Endothelial cell of umbilical vein (primary cell): ENCODE measurements at regions not wholly inside any gene's neighbourhood (a gene's known extent, or its start where the extent isn't known, plus 50 kb on each side); places are given as distances from the start of the nearest gene placed in this dataset.

Experiments
- BruUV-seq: library from RNA; stranded (reverse); fragments of 400-500 nt; replicated peaks from 2 replicates; lab custom pipeline; 2021; lab: Mats Ljungman, UMichigan
- CTCF ChIA-PET: fragments of 300-600, 350-600 bp; sonication (Branson Sonifier 250); formaldehyde crosslinking; loops from one replicate; lab custom pipeline; 2021; ENCODE audit warnings: antibody characterized with exemption, inconsistent platforms; lab: Charles Lee
- POLR2A ChIA-PET: fragments of 300-600, 350-600 bp; sonication (Branson Sonifier 250); formaldehyde crosslinking; loops from one replicate; lab custom pipeline; 2021; ENCODE audit warnings: antibody characterized with exemption, inconsistent platforms; lab: Charles Lee
- DNase-seq: peaks from one replicate; pipeline ENCODE4 v3.0.0-alpha.2; 2011; ENCODE audit warnings: low read depth, low spot score
- FAIRE-seq: peaks from 2 replicates; lab custom pipeline; 2011; peaks lifted over from hg19 to GRCh38; lab: Jason Lieb, UNC
- H2AFZ ChIP-seq: 2 replicates; pipeline ENCODE4 v1.6.0; 2012; ENCODE audit warnings: low read depth, low read length, control low read depth, inconsistent platforms
- H3K27ac ChIP-seq: 2 replicates; pipeline ENCODE4 v1.5.1; 2011; ENCODE audit warnings: low read depth, mild to moderate bottlenecking, control low read depth, low read length, moderate library complexity; ENCODE audit not compliant: insufficient read depth
- H3K27me3 ChIP-seq, 2 experiments: 2 replicates each; pipeline versions ENCODE4 v1.6.0 to v1.6.1; 2011; ENCODE audit warnings: low read length in 2 of 2, mixed read lengths in 1 of 2; ENCODE audit not compliant: control insufficient read depth in 2 of 2, insufficient read depth in 2 of 2
- H3K36me3 ChIP-seq, 2 experiments: 2 replicates in 1 of 2; 3 replicates in 1 of 2; pipeline ENCODE4 v1.5.1; 2011; ENCODE audit warnings: low read length in 2 of 2, mild to moderate bottlenecking in 1 of 2, moderate library complexity in 1 of 2; ENCODE audit not compliant: control insufficient read depth in 2 of 2, insufficient read depth in 2 of 2; ENCODE audit errors: extremely low read depth in 1 of 2
- H3K4me1 ChIP-seq: 3 replicates; pipeline ENCODE4 v1.5.1; 2011; ENCODE audit warnings: mild to moderate bottlenecking, low read length; ENCODE audit not compliant: control insufficient read depth, insufficient read depth; ENCODE audit errors: extremely low read depth
- H3K4me2 ChIP-seq: 2 replicates; pipeline ENCODE4 v1.6.1; 2011; ENCODE audit warnings: low read length, control low read depth, mixed read lengths; ENCODE audit not compliant: insufficient read depth
- H3K4me3 ChIP-seq, 3 experiments: fragments of 200-600 bp in 1 of 3; sonication (generic), shearing (Covaris generic) in 1 of 3; replicated peaks in 1 of 3; 2 replicates each; pipeline ENCODE4 v1.5.1; 2011 to 2016; ENCODE audit warnings: control low read depth in 3 of 3, low read length in 3 of 3, mild to moderate bottlenecking in 2 of 3, inconsistent platforms in 1 of 3, low read depth in 1 of 3, moderate library complexity in 1 of 3; ENCODE audit not compliant: insufficient read depth in 1 of 3
- H3K79me2 ChIP-seq: 2 replicates; pipeline ENCODE4 v1.6.0; 2012; ENCODE audit warnings: low read length, inconsistent platforms; ENCODE audit not compliant: control insufficient read depth, insufficient read depth
- H3K9ac ChIP-seq: replicated peaks from 2 replicates; pipeline ENCODE3; 2011; ENCODE audit warnings: low read length, control low read depth; ENCODE audit not compliant: insufficient read depth; ENCODE audit errors: extremely low read depth
- H3K9me1 ChIP-seq: replicated peaks from 3 replicates; pipeline ENCODE4 v1.6.0; 2011; ENCODE audit warnings: mild to moderate bottlenecking, low read length; ENCODE audit not compliant: control insufficient read depth, insufficient read depth; ENCODE audit errors: extremely low read depth
- H3K9me3 ChIP-seq: replicated peaks from 2 replicates; pipeline ENCODE4 v1.5.1; 2012; ENCODE audit warnings: low read length, inconsistent platforms; ENCODE audit not compliant: control insufficient read depth, insufficient read depth
- H4K20me1 ChIP-seq: replicated peaks from 2 replicates; pipeline ENCODE3; 2011; ENCODE audit warnings: mild to moderate bottlenecking, low read length; ENCODE audit not compliant: control insufficient read depth, insufficient read depth; ENCODE audit errors: extremely low read depth
- EZH2 ChIP-seq: IDR thresholded peaks from 2 replicates; pipeline ENCODE4 v1.6.1; 2012; ENCODE audit warnings: borderline replicate concordance, low read depth, mild to moderate bottlenecking, moderate library complexity, low read length, inconsistent platforms; ENCODE audit not compliant: severe bottlenecking
- FOS ChIP-seq: IDR thresholded peaks from 2 replicates; pipeline ENCODE4 v1.6.1; 2011; ENCODE audit warnings: mild to moderate bottlenecking, low read length, moderate library complexity, borderline replicate concordance; ENCODE audit not compliant: insufficient read depth
- GATA2 ChIP-seq: IDR thresholded peaks from 2 replicates; pipeline ENCODE4 v1.7.0; 2011; ENCODE audit warnings: low read depth, mild to moderate bottlenecking, moderate library complexity, mixed read lengths, low read length; ENCODE audit not compliant: insufficient read length, insufficient read depth
- JUN ChIP-seq: IDR thresholded peaks from 2 replicates; pipeline ENCODE4 v1.6.1; 2011; ENCODE audit warnings: borderline replicate concordance, low read depth; ENCODE audit not compliant: insufficient read length, insufficient read depth
- MYC ChIP-seq: IDR thresholded peaks from one replicate; pipeline ENCODE4 v1.6.1; 2011; ENCODE audit warnings: mild to moderate bottlenecking, low read depth, low read length
- POLR2A ChIP-seq: IDR thresholded peaks from 2 replicates; pipeline ENCODE4 v1.6.1; 2012; ENCODE audit warnings: low read depth, mild to moderate bottlenecking, control low read depth, low read length
- POLR2AphosphoS5 ChIP-seq: IDR thresholded peaks from 2 replicates; pipeline ENCODE4 v1.6.1; 2012; ENCODE audit warnings: low read depth, mild to moderate bottlenecking, control low read depth, low read length, moderate library complexity; ENCODE audit not compliant: insufficient read depth
- dilution Hi-C: fragments of 300-500 bp; cut with MboI; formaldehyde crosslinking; loops from one replicate; pipeline ENCODE4 v1.15.0; 2019; ENCODE audit warnings: low sequenced_read_pairs; ENCODE audit not compliant: extremely low pct_ligation_motif_present
- intact Hi-C: fragments of 100-400 bp; cut with micrococcal nuclease; formaldehyde crosslinking; loops from one replicate; pipeline ENCODE4 v1.10.0; 2022
- TF ChIP-seq, protein P1 (sequence below): IDR thresholded peaks from 2 replicates; pipeline ENCODE4 v1.6.1; 2011; ENCODE audit not compliant: insufficient read depth, insufficient read length
- TF ChIP-seq, protein P2 (sequence below), 2 donors: IDR thresholded peaks; 1 replicate in 1 of 2; 2 replicates in 1 of 2; pipeline ENCODE4 v1.5.1; 2011; ENCODE audit warnings: low read length in 2 of 2, mild to moderate bottlenecking in 2 of 2, moderate library complexity in 2 of 2, control low read depth in 1 of 2, inconsistent platforms in 1 of 2, low read depth in 1 of 2; ENCODE audit not compliant: insufficient read depth in 1 of 2; ENCODE audit errors: extremely low read depth in 1 of 2

DNA sequence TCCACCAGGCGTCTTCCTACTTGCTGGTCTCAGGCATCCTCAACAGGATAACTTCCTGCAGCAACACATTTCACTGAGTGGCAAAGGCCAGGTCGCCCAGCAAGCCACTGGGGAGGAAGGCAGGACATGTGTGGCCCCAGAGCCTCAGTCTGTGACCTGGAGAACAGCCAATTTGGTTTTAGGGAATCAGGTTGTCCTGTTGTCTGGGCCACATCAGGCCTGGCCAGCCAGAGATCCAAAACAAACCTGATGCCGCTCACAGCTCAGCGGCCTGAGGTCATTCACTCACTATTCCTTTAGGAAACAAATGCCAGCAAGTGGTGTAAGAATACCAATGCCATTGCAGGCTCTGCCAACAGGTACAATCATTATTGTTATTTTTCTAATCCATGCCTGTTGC, 210.7 kb downstream of the VAPA start:
- ChIA-PET CTCF (interaction anchor here (0.8 kb wide), 1 partner anchor 10 kb away, joined by 3 read pairs; no protein-coding TSS in a partner anchor), POLR2A (no interaction called here)
- no TSS peak for BruUV-seq
- dilution Hi-C loops = no loop called here
- H4K20me1 ChIP-seq = no peaks in the 10 kb centered on the region
- no peak for FAIRE-seq
- intact Hi-C loops = no loop called here
- H3K36me3 ChIP-seq = no peaks in the 10 kb centered on the region
- H3K4me3 ChIP-seq = no peak overlapping the region
- no peaks in the 10 kb centered on the region for H3K9me1 ChIP-seq
- no peaks in the 10 kb centered on the region for H3K27me3 ChIP-seq
- H3K9ac ChIP-seq = no peak overlapping the region
- no peak overlapping the region for H3K4me2 ChIP-seq
- H3K79me2 ChIP-seq = no peaks in the 10 kb centered on the region
- no peak overlapping the region for H3K27ac ChIP-seq
- H3K9me3 ChIP-seq = no peaks in the 10 kb centered on the region
- H2AFZ ChIP-seq = no peak overlapping the region
- no peak for DNase-seq
- H3K4me1 ChIP-seq = no peaks in the 10 kb centered on the region
- TF ChIP-seq MYC (no peak), EZH2 (no peak), POLR2A (no peak), FOS (no peak), POLR2AphosphoS5 (no peak), JUN (no peak), GATA2 (no peak)
- TF ChIP-seq, protein P1, sequence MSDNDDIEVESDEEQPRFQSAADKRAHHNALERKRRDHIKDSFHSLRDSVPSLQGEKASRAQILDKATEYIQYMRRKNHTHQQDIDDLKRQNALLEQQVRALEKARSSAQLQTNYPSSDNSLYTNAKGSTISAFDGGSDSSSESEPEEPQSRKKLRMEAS = no peak
- TF ChIP-seq, protein P2, sequence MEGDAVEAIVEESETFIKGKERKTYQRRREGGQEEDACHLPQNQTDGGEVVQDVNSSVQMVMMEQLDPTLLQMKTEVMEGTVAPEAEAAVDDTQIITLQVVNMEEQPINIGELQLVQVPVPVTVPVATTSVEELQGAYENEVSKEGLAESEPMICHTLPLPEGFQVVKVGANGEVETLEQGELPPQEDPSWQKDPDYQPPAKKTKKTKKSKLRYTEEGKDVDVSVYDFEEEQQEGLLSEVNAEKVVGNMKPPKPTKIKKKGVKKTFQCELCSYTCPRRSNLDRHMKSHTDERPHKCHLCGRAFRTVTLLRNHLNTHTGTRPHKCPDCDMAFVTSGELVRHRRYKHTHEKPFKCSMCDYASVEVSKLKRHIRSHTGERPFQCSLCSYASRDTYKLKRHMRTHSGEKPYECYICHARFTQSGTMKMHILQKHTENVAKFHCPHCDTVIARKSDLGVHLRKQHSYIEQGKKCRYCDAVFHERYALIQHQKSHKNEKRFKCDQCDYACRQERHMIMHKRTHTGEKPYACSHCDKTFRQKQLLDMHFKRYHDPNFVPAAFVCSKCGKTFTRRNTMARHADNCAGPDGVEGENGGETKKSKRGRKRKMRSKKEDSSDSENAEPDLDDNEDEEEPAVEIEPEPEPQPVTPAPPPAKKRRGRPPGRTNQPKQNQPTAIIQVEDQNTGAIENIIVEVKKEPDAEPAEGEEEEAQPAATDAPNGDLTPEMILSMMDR (IDR thresholded peaks at IDR 0.05; ENCODE audit: extremely low read depth in 1 of 2, insufficient read depth in 1 of 2, low read depth in 1 of 2, low read length in 2 of 2) = no peak
